HG02610 (cell line): ENCODE measurements at regions not wholly inside any gene's neighbourhood (a gene's known extent, or its start where the extent isn't known, plus 50 kb on each side); places are given as distances from the start of the nearest gene placed in this dataset.
"Not testable (repeated sequence)": the region's sequence is repeated elsewhere in the genome, so short reads cannot be mapped to it uniquely, and the experiment has no call there.

Experiments used
- ATAC-seq: cut with Tn5 transposase; IDR thresholded peaks from one replicate; pipeline ENCODE4 v1.9.1; 2021; ENCODE audit warnings: mild to moderate bottlenecking, moderate library complexity; ENCODE audit not compliant: unreplicated experiment

- no peak for ATAC-seq
These were observed 51.5 kb upstream of the IFNE start for GRCh38 chr9:21533597-21533996.

- no peak for ATAC-seq
These were observed 53.3 kb upstream of the IFNE start for GRCh38 chr9:21535396-21535795.

- ATAC-seq, result no peak
These were observed 60.7 kb upstream of the IFNE start for GRCh38 chr9:21542787-21543186.

GRCh38 chr9:21543187-21543586, 61.1 kb upstream of the IFNE start:
- ATAC-seq, result no peak

GRCh38 chr9:21543816-21544215, 61.7 kb upstream of the IFNE start:
- ATAC-seq, result not testable (repeated sequence)

GRCh38 chr9:21546949-21547348, 64.8 kb upstream of the IFNE start:
- ATAC-seq, result no peak

GRCh38 chr9:21549251-21549765, 67.2 kb upstream of the IFNE start:
- ATAC-seq, result no peak

- ATAC-seq, result no peak
These were observed 67.8 kb upstream of the IFNE start for GRCh38 chr9:21549890-21550289.

- ATAC-seq, result no peak
These were observed 68.3 kb upstream of the IFNE start for GRCh38 chr9:21550392-21550791.

- no peak for ATAC-seq
These were observed 69.3 kb upstream of the IFNE start for GRCh38 chr9:21551401-21551800.

GRCh38 chr9:21552244-21553170, 70.4 kb upstream of the IFNE start:
- ATAC-seq, result no peak

GRCh38 chr9:21553441-21553840, 71.3 kb upstream of the IFNE start:
- ATAC-seq, result no peak

- ATAC-seq, result no peak
These were observed 72.7 kb upstream of the IFNE start for GRCh38 chr9:21554813-21555212.

- ATAC-seq, result no peak
These were observed 73.8 kb upstream of the IFNE start for GRCh38 chr9:21555911-21556310.

- ATAC-seq, result no peak
These were observed 74.7 kb upstream of the IFNE start for GRCh38 chr9:21556581-21557427.

GRCh38 chr9:21557428-21557768, 75.3 kb upstream of the IFNE start:
- no peak for ATAC-seq

GRCh38 chr9:21558079-21558478, 76.0 kb upstream of the IFNE start:
- ATAC-seq, result no peak

- ATAC-seq, result no peak
These were observed 76.7 kb upstream of the IFNE start for GRCh38 chr9:21558615-21559401.

- peak; percentile 69 for ATAC-seq
These were observed 77.5 kb upstream of the IFNE start for GRCh38 chr9:21559402-21560280.

GRCh38 chr9:21560281-21560745, 78.2 kb upstream of the IFNE start:
- no peak for ATAC-seq
